Skeletal muscle tissue (tissue), 3 donors: ENCODE measurements at regions not wholly inside any gene's neighbourhood (a gene's known extent, or its start where the extent isn't known, plus 50 kb on each side); places are given as distances from the start of the nearest gene placed in this dataset.

ENCODE experiments used
- H3K27ac ChIP-seq: one replicate; pipeline ENCODE4 v1.7.0; 2013; ENCODE audit warnings: mild to moderate bottlenecking, low read depth, low read length, inconsistent platforms
- H3K27me3 ChIP-seq, 3 donors: one replicate each; pipeline ENCODE4 v1.7.0; 2013; ENCODE audit warnings: low read length in 3 of 3; ENCODE audit not compliant: control insufficient read depth in 3 of 3, insufficient read depth in 3 of 3
- H3K36me3 ChIP-seq, 3 donors: one replicate each; pipeline ENCODE4 v1.7.0; 2013; ENCODE audit warnings: low read length in 3 of 3; ENCODE audit not compliant: control insufficient read depth in 3 of 3, insufficient read depth in 3 of 3
- H3K4me1 ChIP-seq, 3 donors: one replicate each; pipeline ENCODE4 v1.7.0; 2013; ENCODE audit warnings: low read length in 3 of 3, mild to moderate bottlenecking in 3 of 3; ENCODE audit not compliant: control insufficient read depth in 3 of 3, insufficient read depth in 3 of 3
- H3K4me3 ChIP-seq, 3 donors: one replicate each; pipeline ENCODE4 v1.7.0; 2013; ENCODE audit warnings: low read length in 3 of 3
- H3K9ac ChIP-seq, 3 donors: one replicate each; pipeline ENCODE4 v1.7.0; 2013; ENCODE audit warnings: low read length in 3 of 3, mild to moderate bottlenecking in 3 of 3, moderate library complexity in 2 of 3, low read depth in 1 of 3
- H3K9me3 ChIP-seq, 3 donors: one replicate each; pipeline ENCODE4 v1.7.0; 2013; ENCODE audit warnings: low read length in 3 of 3; ENCODE audit not compliant: control insufficient read depth in 3 of 3
- donor health status: Osteomylitis.

DNA sequence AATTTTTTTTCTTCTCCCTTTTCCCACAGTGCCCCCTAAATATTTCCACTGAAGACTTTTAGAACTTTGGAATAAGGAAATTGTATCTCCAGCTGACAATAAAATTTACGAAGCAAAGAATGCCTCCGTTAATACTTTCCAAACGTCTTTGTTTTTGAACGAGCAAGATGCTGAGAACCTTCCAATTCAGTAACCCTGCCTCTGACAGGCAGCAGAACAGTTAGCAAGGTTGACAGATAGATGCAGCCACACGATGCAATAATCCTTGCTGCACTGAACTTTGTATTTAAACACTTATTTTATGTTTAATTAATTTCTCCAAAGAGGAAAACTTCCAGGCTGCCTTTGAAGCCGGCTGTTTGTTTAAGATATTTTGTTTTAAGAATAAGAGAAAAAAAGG is 71.8 kb upstream of the TSHZ3 start:
- Histone ChIP-seq H3K4me1 (no peaks in the 10 kb centered on the region), H3K27me3 (peaks cover 0 to 10% (median 8%) of the 10 kb centered on the region in 3 donors), H3K36me3 (no peaks in the 10 kb centered on the region), H3K9ac (no peak overlapping the region), H3K9me3 (no peaks in the 10 kb centered on the region), H3K27ac (no peak overlapping the region), H3K4me3 (no peak overlapping the region)

DNA sequence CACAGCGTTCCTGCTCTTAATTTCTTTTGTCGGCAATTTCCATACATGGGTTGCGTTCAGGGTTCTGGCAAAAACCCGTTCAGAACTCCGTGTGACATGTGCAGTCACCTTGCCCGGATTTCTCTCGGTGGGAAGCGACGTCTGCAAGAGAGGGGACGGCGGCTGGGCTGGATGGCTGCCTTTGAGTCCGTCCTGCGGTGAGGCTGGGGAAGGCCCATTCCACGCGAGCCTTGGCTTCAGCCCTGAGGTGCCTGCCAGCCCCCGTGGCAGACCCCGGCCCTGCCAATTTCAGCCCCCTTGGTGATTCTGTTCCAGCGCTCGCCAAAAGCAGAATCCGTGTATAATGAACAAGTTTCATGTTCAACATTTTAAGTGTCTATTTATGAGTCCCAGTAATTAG is 72.6 kb upstream of the TSHZ3 start:
- Histone ChIP-seq H3K9me3 (no peaks in the 10 kb centered on the region), H3K4me1 (no peaks in the 10 kb centered on the region), H3K36me3 (no peaks in the 10 kb centered on the region), H3K9ac (no peak overlapping the region), H3K27ac (no peak overlapping the region), H3K4me3 (no peak overlapping the region), H3K27me3 (peaks cover 0 to 8% (median 8%) of the 10 kb centered on the region in 3 donors)

DNA sequence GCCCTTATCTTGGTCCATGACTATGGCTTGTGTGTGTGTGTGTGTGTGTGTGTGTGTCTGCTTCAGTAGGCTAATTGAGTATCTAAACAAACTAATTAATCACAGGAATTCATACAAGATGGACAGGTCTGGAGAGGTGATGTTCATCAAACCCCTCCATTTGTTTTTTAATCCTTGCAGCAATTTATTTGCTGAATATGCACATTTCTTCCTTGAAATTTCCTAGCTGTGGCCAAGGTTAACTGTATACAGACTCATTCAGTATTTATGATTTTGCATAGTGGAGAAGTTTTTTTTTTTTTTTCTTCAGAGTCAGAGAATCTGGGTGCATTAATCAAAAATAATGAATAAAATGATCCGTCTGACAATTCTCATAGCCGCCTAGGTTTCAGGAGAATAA is 74.7 kb upstream of the TSHZ3 start:
- Histone ChIP-seq H3K36me3 (no peaks in the 10 kb centered on the region), H3K4me1 (no peaks in the 10 kb centered on the region), H3K9me3 (no peaks in the 10 kb centered on the region), H3K27me3 (peaks cover 0 to 8% (median 3%) of the 10 kb centered on the region in 3 donors), H3K4me3 (no peak overlapping the region), H3K27ac (no peak overlapping the region), H3K9ac (no peak overlapping the region)

DNA sequence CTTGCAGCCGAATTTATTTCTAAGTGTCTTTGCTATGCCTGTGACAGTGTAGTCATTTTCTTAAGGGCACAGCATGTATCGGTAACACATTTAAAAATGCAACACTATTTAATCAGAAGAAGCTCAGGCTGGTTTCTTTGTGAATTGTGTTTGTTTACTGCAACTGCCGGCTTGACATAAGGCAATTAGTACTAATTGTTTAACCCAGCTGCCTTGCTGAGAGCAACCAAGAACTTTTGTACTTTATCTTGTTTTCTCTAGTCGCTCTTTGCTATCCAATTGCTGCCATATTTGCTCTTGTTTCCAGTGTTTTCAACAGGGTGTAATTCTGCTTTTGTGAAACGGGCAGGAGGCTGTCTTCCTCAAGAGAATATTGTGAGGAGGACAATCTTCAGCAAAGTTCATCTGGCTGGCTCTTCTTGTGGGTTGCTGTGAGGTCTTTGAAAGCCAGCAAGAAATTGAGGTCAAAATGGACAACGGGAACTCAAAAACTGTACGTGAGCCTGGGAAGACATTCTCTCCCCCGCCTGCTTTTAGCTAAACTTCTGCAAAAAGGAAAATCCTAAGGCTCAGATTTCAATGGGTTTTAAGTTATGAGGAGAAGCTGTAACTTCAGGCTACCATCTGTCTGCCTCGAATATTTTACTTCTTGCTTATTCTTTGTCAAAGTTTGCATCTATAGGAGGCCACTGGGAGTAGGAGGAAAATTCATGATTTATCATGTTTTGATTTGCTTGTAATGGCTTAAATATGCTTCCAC is 75.8 kb upstream of the TSHZ3 start:
- Histone ChIP-seq H3K9me3 (no peaks in the 10 kb centered on the region), H3K36me3 (no peaks in the 10 kb centered on the region), H3K4me1 (no peaks in the 10 kb centered on the region), H3K9ac (no peak overlapping the region), H3K27me3 (peaks cover 0 to 8% (median 3%) of the 10 kb centered on the region in 3 donors), H3K4me3 (no peak overlapping the region), H3K27ac (no peak overlapping the region)

DNA sequence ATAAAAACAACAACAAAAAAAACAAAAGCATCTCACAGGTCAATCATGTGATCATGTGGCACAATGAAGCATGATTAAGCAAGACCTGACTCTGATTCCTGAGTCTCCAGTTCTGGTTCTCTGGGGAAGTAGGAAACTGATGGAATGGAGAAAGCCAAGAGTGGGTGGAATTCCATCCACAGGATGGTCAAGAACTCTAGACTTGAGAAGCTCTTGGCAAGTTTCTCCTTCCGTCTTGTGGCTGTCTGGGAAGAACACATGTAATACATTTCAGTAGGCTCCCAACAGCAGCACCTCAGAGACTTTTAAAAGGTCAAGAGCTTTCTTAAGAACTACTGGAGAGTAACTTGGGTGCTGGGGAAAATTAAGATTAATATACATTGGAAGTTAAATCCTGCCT is 78.6 kb upstream of the TSHZ3 start:
- H3K27ac ChIP-seq = no peak overlapping the region
- H3K36me3 ChIP-seq = no peaks in the 10 kb centered on the region
- H3K9me3 ChIP-seq = no peaks in the 10 kb centered on the region
- no peak overlapping the region for H3K4me3 ChIP-seq
- H3K27me3 ChIP-seq = peaks cover 0 to 3% (median 0%) of the 10 kb centered on the region in 3 donors
- no peak overlapping the region for H3K9ac ChIP-seq
- H3K4me1 ChIP-seq = no peaks in the 10 kb centered on the region

DNA sequence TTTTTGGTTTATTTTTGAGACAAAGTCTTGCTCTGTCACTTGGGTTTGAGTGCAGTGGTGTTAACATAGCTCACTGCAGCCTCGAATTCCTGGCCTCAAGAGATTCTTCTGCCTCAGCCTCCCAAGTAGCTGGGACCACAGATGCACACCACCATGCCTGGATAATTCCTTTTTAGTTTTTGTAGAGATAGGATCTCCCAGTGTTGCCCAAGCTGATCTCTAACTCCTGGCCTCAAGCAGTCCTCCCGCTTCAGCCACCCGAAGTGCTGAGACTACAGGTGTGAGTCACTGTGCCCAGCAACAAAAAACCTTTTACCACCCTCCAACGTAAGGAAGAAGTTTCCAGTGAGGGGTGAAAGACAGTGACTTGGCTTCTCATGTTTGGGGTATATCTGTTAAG is 81.1 kb upstream of the TSHZ3 start:
- Histone ChIP-seq H3K36me3 (no peaks in the 10 kb centered on the region), H3K27ac (no peak overlapping the region), H3K4me3 (no peak overlapping the region), H3K9me3 (no peaks in the 10 kb centered on the region), H3K4me1 (no peaks in the 10 kb centered on the region), H3K27me3 (no peaks in the 10 kb centered on the region), H3K9ac (no peak overlapping the region)

DNA sequence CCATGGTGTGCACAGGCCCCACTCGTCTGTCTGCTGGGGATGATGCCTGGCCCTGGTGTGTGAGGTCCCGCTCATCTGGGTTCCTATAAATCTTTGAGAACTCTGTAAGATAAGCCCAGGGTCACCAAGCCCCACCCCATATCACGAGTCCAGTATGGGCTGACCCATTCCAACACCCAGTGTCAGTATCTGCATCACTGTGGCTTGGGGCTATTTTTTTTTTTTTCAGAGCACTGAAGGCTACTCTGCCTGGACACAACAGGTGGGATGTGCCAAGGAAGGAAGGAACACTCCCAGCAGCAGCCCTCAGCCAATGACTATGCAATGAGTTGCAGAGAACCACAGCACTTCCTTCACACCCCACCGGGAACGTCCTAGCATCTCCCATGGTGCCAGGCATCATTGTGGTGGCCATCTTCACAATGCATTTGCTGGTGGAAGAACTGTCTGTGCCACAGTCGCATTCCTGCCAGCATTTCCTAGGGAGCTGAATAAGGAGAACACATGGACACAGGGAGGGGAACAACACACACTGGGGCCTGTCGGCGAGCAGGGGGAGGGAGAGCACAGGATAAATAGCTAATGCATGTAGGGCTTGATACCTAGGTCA is 83.1 kb upstream of the TSHZ3 start:
- H3K9ac ChIP-seq = no peak overlapping the region
- H3K27me3 ChIP-seq = peaks cover 0 to 3% (median under 1%) of the 10 kb centered on the region in 3 donors
- no peaks in the 10 kb centered on the region for H3K36me3 ChIP-seq
- no peak overlapping the region for H3K27ac ChIP-seq
- no peaks in the 10 kb centered on the region for H3K9me3 ChIP-seq
- no peaks in the 10 kb centered on the region for H3K4me1 ChIP-seq
- H3K4me3 ChIP-seq = no peak overlapping the region

DNA sequence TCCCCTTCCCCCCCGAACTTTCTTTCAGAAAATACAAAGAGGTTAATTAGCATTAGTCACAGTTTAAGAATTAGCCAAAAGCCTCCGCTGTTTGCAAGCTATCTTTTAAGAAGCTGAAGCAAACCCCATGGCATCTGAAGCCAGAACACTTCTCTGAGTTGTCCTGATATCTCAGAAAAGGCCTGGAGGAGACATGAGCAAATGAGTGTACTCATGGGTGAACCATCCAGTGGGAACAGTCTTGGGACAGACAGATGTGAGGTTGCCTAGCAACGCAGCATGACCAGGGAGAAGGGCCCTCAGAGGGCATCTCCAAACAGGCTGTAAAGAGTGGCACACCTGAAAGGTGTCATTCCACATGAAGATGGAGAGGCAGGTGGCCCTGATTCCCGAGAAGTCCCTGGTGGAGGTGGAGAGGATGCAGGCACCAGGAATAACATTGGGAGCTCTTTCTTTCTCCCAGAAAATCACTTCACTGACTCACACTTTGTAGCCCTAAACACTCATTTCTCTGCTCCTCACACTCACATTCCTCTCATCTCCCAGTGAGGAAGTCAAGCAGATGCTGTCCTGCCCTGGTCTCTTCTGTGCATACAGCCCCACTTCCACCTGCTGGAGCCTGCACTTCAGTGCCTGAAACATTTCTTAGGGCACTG is 87.0 kb upstream of the TSHZ3 start:
- H3K27ac ChIP-seq = no peak overlapping the region
- no peaks in the 10 kb centered on the region for H3K36me3 ChIP-seq
- peaks cover 0 to 10% (median 2%) of the 10 kb centered on the region in 3 donors for H3K27me3 ChIP-seq
- no peak overlapping the region for H3K4me3 ChIP-seq
- H3K9me3 ChIP-seq = no peaks in the 10 kb centered on the region
- no peaks in the 10 kb centered on the region for H3K4me1 ChIP-seq
- H3K9ac ChIP-seq = no peak overlapping the region

DNA sequence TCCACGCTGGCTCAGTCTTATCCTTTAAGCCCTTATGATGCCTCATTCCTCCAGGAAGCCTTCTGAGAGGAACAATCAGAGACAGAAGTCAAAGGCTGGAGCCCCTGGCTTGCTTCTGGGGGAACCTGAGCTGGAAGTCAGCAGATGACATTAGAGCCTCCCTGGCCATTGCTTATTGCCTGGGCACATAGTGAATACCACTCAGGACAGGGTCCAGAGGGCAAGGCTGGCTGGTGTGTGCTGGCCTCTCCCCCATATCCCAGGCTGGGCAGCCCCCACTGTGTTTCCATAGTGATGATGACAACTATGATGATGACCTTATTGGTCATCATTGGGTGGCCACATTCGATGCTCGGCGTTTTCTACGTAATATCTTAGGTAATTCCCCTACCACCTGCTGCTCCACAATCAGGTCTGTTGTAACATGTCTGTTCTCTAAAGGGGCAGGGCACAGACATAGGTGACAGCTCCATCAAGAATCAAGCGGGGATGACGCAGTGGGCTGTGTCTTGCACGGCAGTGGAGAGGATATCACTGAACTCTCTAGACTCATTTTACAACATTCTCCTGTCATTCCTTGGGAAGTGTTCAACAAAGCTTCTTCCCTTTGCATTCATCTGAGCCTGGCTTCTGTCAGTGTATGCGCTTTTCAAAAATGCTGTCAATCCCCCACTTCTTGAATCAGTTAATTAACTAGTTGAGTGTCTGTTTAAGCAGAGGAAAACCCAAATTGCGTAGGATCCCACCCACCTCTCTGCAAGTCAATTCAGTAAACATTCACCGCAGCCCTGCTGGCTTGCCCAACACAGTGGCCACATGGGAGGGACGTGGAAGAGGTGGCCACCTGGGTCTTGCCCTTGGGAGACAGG is 89.4 kb upstream of the TSHZ3 start:
- Histone ChIP-seq H3K4me3 (no peak overlapping the region), H3K9ac (no peak overlapping the region), H3K9me3 (no peaks in the 10 kb centered on the region), H3K4me1 (no peaks in the 10 kb centered on the region), H3K36me3 (no peaks in the 10 kb centered on the region), H3K27me3 (peaks cover 0 to 10% (median 2%) of the 10 kb centered on the region in 3 donors), H3K27ac (no peak overlapping the region)
